ENCODE measurements at regions not wholly inside any gene's neighbourhood (a gene's known extent, or its start where the extent isn't known, plus 50 kb on each side); places are given as distances from the start of the nearest gene placed in this dataset.

DNA sequence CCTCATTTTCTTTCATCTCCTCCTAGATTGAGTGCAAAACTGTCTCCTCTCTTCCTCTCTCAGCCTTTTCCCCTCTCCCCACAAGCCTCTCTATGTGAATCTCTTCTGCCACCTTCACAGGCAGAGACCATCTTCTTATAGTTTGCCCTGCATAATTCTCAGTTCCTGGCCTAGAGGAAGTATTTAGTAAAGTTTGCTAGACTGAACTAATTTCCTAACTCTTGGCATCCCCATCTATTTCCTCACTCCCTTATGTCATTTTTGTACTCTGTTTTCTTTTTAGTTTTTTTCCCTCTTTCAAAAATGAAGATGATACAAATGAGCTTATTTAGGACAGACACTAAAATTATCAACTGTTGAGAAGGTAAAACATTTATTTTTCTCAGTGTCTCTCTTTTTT, 66.0 kb downstream of the XCL2 start:
- TF ChIP-seq EP300 (IDR thresholded peaks at IDR 0.05; ENCODE audit: borderline replicate concordance) (no peak), EGR1 (IDR thresholded peaks at IDR 0.05) (no peak), MAX (IDR thresholded peaks at IDR 0.05) (no peak), RAD21 (IDR thresholded peaks at IDR 0.05; ENCODE audit: low read depth) (no peak)
